Esophagus (tissue), 2 donors: ENCODE measurements at regions not wholly inside any gene's neighbourhood (a gene's known extent, or its start where the extent isn't known, plus 50 kb on each side); places are given as distances from the start of the nearest gene placed in this dataset.

Source experiments
- H3K27ac ChIP-seq, 2 donors: one replicate each; pipeline ENCODE4 v1.5.1; 2013; ENCODE audit warnings: low read depth in 2 of 2, mild to moderate bottlenecking in 2 of 2, inconsistent platforms in 1 of 2, low read length in 1 of 2, moderate library complexity in 1 of 2
- H3K27me3 ChIP-seq, 2 donors: one replicate each; pipeline ENCODE4 v1.6.1; 2013; ENCODE audit warnings: low read length in 2 of 2, control low read depth in 1 of 2, mild to moderate bottlenecking in 1 of 2; ENCODE audit not compliant: insufficient read depth in 2 of 2, control insufficient read depth in 1 of 2
- H3K36me3 ChIP-seq, 2 donors: one replicate each; pipeline ENCODE4 v1.6.1; 2013; ENCODE audit warnings: low read length in 1 of 2; ENCODE audit not compliant: control insufficient read depth in 2 of 2, insufficient read depth in 2 of 2
- H3K4me1 ChIP-seq, 2 donors: one replicate each; pipeline ENCODE4 v1.6.1; 2013; ENCODE audit warnings: low read length in 1 of 2; ENCODE audit not compliant: control insufficient read depth in 2 of 2, insufficient read depth in 2 of 2
- H3K4me3 ChIP-seq, 2 donors: one replicate each; pipeline ENCODE4 v1.5.1; 2013; ENCODE audit warnings: low read length in 2 of 2, mild to moderate bottlenecking in 2 of 2, low read depth in 1 of 2, moderate library complexity in 1 of 2
- H3K9me3 ChIP-seq, 2 donors: one replicate each; pipeline ENCODE4 v1.6.1; 2013; ENCODE audit warnings: mild to moderate bottlenecking in 2 of 2, low read depth in 1 of 2, low read length in 1 of 2, moderate library complexity in 1 of 2; ENCODE audit not compliant: control insufficient read depth in 2 of 2, insufficient read depth in 1 of 2
- WGBS, 2 donors: extraction: QIAGEN DNeasy Blood & Tissue Kit; methylation state at CpG; one replicate each; pipeline ENCODE4 v1.1.7; 2013; 5-methylcytosine and 5-hydroxymethylcytosine counted together
- donor health status: healthy with polysubstance abuse.
- donor health status: Bipolar disorder and iron deficiency.

DNA sequence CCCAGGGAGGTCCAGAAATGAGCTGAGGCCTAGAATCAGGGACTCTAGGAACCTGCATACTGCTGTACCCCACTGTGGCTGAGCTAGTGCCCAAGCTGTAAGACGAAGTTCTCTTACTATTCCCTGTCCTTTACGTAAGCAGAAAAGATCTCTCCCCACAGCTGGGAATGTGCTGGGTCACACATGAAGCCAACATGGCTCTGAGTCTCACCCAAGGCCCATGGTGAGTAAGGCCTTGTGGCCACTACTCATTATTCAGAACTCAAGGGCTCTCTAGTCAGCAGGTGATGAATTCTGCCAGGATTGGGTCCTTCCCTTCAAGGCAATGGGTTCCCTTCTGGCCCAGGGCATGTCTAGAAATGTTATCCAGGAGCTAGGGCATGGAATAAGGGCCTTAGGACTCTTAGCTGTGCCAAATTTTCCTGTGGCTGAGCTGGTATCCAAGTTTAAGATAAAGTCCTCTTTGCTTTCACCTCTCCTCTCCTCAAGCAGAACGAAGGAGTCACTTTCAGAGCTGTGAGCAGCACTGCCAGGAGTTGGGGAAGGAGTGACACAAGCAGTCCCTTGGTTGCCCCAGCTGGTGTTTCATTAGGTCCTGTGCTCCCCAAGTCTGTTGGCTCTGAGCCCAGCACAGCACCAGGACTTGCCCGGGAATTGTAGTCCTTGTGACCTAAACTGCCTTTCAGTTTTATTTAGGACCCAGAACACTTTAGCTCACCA is 707.6 kb downstream of the SLC4A3 start:
- peaks cover 5 to 9% of the 10 kb centered on the region in 2 donors for H3K4me1 ChIP-seq
- H3K27me3 ChIP-seq: no peaks in the 10 kb centered on the region
- no peak overlapping the region for H3K27ac ChIP-seq
- WGBS, 2 donors: 58 to 64% methylated on average over 4 of the region's 4 CpGs
- peaks cover 0 to 2% of the 10 kb centered on the region in 2 donors for H3K9me3 ChIP-seq
- no peak overlapping the region for H3K4me3 ChIP-seq
- H3K36me3 ChIP-seq: no peaks in the 10 kb centered on the region

DNA sequence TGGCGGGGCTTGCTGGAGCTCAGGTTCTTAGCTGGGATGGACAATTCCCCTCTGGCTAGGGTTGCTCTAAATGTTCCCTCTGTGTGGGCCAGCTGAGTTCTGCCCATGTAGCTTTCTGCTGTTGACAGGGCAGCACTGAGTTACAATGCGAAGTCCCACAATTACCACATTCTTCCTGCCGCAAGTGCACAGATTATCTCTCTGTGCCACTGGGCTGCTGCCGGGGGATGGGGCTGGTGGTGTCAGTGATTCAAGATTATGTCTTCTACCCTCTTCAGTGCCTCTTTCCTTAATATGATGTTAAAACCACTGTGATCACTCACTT is 708.1 kb downstream of the SLC4A3 start:
- peaks cover 0 to 2% of the 10 kb centered on the region in 2 donors for H3K9me3 ChIP-seq
- H3K27me3 ChIP-seq: no peaks in the 10 kb centered on the region
- 74 to 84% methylated on average over 4 of the region's 4 CpGs for WGBS, 2 donors
- H3K27ac ChIP-seq: no peak overlapping the region
- H3K4me3 ChIP-seq: no peak overlapping the region
- H3K4me1 ChIP-seq: peaks cover 5 to 9% of the 10 kb centered on the region in 2 donors
- no peaks in the 10 kb centered on the region for H3K36me3 ChIP-seq

DNA sequence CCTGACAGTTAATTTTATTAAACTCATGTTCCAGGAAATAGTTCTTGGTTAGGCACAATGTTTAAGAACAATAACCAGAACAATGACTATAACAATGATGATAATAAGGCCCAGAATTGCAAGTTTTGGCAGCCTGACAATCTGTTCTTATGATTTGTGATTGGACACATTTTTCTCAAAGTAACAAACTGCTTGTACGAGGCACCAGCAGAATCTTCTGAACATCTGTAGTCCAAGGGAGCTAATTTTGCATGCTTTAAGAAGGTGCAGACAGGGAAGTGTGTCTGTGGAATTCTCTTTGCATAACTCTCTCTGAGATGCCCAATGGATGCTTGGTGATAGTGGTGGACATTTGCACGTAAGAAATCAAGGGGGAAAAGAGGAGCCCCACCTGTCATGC is 709.3 kb downstream of the SLC4A3 start:
- peaks cover 0 to 2% of the 10 kb centered on the region in 2 donors for H3K9me3 ChIP-seq
- H3K36me3 ChIP-seq: no peaks in the 10 kb centered on the region
- WGBS, 2 donors: 50% methylated on average over 2 of the region's 2 CpGs

DNA sequence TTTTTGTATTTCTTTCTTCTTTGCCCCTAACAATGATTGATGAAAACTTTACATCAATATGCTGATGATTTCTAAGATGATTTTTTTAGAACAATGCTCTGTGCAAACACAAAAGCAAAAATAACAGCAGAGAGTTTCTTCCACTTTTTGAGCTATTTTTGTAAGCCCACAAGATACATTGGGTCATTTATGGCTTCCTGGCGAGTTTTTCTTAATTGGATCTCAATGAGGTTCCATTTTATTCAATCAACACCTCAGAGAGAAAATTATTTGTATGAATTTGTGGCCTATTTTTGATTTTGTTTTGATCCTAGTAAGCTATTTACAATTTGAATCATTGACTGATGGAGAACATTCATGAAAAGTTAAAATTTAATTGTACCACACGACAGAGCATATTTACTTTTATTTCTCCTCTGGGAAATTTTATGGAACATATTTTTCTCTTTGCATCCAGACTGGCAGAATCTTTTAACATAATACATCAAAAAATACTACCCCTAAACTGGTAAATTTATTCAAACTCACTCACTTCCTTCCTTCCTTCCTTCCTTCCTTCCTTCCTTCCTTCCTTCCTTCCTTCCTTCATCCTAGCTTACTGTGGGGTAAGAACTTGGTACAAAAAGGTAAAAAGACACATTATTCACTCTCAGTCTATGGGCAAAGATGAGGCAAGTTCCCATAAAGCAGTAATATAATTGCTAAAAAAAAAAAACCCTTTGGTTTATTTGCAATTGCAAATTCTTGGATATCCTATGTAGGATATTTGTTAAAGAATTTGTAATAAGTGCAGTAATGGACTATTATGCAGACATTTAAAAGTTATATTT is 710.4 kb downstream of the SLC4A3 start:
- peaks cover 0 to 2% of the 10 kb centered on the region in 2 donors for H3K9me3 ChIP-seq
- no peak overlapping the region for H3K27ac ChIP-seq
- 73 to 78% methylated on average over 2 of the region's 2 CpGs for WGBS, 2 donors
- no peaks in the 10 kb centered on the region for H3K27me3 ChIP-seq
- no peaks in the 10 kb centered on the region for H3K36me3 ChIP-seq
- H3K4me3 ChIP-seq: no peak overlapping the region
- peaks cover 5 to 9% of the 10 kb centered on the region in 2 donors for H3K4me1 ChIP-seq

More for the DNA sequence above, 709.3 kb downstream of the SLC4A3 start:
- Histone ChIP-seq H3K27ac (no peak overlapping the region), H3K27me3 (no peaks in the 10 kb centered on the region), H3K4me1 (peaks cover 5 to 9% of the 10 kb centered on the region in 2 donors), H3K4me3 (no peak overlapping the region)

DNA sequence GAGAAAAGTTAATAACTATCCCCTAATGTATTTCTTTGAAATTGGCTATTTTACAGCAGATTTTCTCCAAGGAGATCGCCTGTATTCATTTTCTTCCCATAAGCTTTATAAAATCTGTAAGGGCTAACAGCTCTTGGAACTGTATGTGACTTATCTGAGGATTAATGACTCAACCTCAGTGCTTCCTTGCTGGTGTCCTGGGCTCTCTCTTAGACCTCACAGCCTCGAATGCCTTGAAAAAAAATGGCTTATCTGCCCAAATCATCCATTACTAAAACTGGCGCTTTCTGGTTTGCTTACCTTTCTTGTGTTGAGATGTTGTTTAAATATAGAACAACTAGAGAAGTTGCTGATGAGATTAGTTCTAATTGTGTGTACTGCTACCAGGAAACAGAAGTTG is 713.6 kb downstream of the SLC4A3 start:
- Histone ChIP-seq H3K27me3 (no peaks in the 10 kb centered on the region), H3K27ac (no peak overlapping the region), H3K4me1 (no peaks in the 10 kb centered on the region), H3K9me3 (no peaks in the 10 kb centered on the region), H3K4me3 (no peak overlapping the region), H3K36me3 (no peaks in the 10 kb centered on the region)
- WGBS, 2 donors: 44 to 50% methylated on average over 3 of the region's 3 CpGs

DNA sequence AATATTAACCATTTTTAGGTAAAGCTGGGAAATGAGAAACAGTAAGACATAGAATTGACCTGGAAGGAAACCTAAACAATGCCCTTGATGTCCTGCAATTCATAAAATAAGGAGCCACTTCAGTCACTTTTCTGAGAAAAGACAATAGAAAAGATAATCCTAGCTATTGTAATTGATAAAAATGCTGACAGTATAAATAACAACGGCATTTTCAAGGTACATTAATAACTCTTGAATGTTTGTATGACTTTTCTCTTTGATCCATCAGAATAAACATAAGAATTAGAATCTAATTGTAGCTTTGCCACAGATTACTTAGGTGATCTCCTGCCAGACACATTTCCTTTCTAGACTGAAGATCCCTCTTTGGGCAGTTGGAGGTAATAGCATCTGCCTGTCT is 719.5 kb downstream of the SLC4A3 start:
- no peaks in the 10 kb centered on the region for H3K9me3 ChIP-seq
- no peak overlapping the region for H3K27ac ChIP-seq
- H3K4me1 ChIP-seq: no peaks in the 10 kb centered on the region
- 28 to 59% methylated on average over 1 of the region's 1 CpG for WGBS, 2 donors
- H3K27me3 ChIP-seq: no peaks in the 10 kb centered on the region
- no peaks in the 10 kb centered on the region for H3K36me3 ChIP-seq
- H3K4me3 ChIP-seq: no peak overlapping the region

DNA sequence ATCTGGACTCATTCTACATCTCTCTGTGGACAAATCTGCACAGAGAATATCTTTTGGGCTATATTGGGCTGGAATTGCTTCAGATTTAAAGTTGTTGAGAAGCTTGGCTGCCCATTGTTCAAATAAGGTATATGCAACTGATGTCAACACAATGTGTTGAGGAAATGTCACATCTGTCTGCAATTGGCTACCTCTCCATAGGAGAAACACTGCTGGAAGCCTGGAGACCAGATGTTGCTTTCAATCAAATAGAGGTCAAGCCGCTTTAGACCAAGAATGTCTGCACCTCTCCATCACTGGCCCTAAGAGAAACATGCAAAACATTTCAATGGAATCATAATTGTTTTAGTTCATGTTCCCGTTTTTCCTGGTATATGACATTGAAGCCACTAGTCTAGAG is 720.2 kb downstream of the SLC4A3 start:
- Histone ChIP-seq H3K27ac (no peak overlapping the region), H3K36me3 (no peaks in the 10 kb centered on the region), H3K4me1 (no peaks in the 10 kb centered on the region), H3K4me3 (no peak overlapping the region), H3K9me3 (no peaks in the 10 kb centered on the region), H3K27me3 (no peaks in the 10 kb centered on the region)
- WGBS, 2 donors: 81 to 82% methylated on average over 2 of the region's 2 CpGs

DNA sequence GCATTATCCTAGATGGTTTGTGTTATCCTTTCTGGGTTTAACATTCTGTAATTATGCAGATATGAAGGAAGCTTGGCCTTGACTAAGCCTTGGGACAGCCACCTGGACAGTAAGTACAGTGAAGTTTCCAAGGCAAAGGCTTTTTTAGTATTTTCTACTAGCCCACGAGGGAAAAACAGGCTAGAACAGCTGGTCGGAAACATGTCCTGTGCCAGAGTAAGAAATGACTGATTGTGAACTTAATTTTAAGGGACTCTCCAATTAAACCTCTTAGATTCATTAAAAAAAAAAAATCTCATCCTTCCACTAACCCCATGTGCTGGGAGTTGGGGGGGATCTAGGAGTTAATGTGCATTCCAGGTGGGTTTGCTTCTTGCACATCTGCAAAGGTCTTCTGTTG is 720.8 kb downstream of the SLC4A3 start:
- Histone ChIP-seq H3K27ac (no peak overlapping the region), H3K9me3 (no peaks in the 10 kb centered on the region), H3K27me3 (no peaks in the 10 kb centered on the region), H3K36me3 (no peaks in the 10 kb centered on the region), H3K4me3 (no peak overlapping the region), H3K4me1 (no peaks in the 10 kb centered on the region)
- WGBS, 2 donors: 78 to 88% methylated on average over 2 of the region's 2 CpGs

DNA sequence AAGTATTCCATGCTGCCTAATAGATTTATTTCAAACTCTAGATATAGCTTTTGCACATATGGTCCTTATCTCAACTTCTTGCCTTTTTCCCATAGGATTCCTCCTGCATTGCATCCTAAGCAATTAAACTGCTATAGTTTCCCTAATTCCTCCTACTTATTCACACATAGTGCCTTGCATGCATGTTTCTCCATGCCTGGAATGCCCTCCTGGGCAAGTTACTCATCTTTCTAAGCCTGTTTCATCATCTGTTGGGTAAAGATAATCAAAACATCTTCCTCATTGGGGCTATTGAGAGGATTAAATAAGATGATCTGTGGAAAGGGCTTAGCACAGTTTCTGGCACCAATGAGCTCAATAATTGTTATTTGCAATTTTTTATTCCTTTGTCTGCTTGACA is 726.5 kb downstream of the SLC4A3 start:
- Histone ChIP-seq H3K36me3 (no peaks in the 10 kb centered on the region), H3K4me1 (no peaks in the 10 kb centered on the region), H3K4me3 (no peak overlapping the region), H3K27me3 (no peaks in the 10 kb centered on the region), H3K9me3 (no peaks in the 10 kb centered on the region), H3K27ac (no peak overlapping the region)

DNA sequence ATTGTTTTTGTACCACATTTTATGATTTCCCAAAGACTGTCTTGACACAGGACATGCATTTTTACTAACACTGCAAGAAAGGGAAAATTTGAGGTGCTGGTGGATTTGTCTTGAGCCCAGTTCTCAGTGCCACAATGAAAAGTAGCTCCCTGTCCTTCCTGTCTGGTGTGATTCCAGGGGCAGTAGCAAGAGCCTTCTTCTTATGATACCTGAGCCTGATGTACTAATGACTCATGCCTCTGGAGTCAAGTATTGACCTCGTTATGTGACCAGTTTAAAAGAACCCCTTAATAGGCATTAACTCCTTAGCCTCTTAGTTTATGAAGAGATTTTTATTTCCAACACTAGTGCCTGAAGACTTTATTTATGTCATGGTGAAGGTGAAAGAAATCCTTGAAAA is 728.6 kb downstream of the SLC4A3 start:
- H3K4me1 ChIP-seq: no peaks in the 10 kb centered on the region
- no peaks in the 10 kb centered on the region for H3K9me3 ChIP-seq
- H3K27ac ChIP-seq: no peak overlapping the region
- WGBS, 2 donors: 32 to 37% methylated on average over 1 of the region's 1 CpG
- H3K27me3 ChIP-seq: no peaks in the 10 kb centered on the region
- no peaks in the 10 kb centered on the region for H3K36me3 ChIP-seq
- H3K4me3 ChIP-seq: no peak overlapping the region
